ENCODE measurements at regions not wholly inside any gene's neighbourhood (a gene's known extent, or its start where the extent isn't known, plus 50 kb on each side); places are given as distances from the start of the nearest gene placed in this dataset.

GRCh38 chr6:97399208-97399607, 116.2 kb upstream of the MMS22L start:
- no peak for DNase-seq (ENCODE audit: low read depth in 2 of 2)
- no peak overlapping the region for H3K4me3 ChIP-seq (replicated peaks in 1 of 2; ENCODE audit: low read depth in 2 of 2, low read length in 2 of 2)
- no peak for TF ChIP-seq CTCF (IDR thresholded peaks at IDR 0.05; ENCODE audit: low read depth, low read length)

GRCh38 chr6:97401533-97401932, 118.5 kb upstream of the MMS22L start:
- peak; percentile 44 to 89 for DNase-seq (ENCODE audit: low read depth in 2 of 2)
- no peak for TF ChIP-seq CTCF (IDR thresholded peaks at IDR 0.05; ENCODE audit: low read depth, low read length)
- H3K4me3 ChIP-seq (replicated peaks in 1 of 2; ENCODE audit: low read depth in 2 of 2, low read length in 2 of 2), result no peak overlapping the region

GRCh38 chr6:97405818-97406409, 122.9 kb upstream of the MMS22L start:
- H3K4me3 ChIP-seq (replicated peaks in 1 of 2; ENCODE audit: low read depth in 2 of 2, low read length in 2 of 2), result no peak overlapping the region
- no peak for TF ChIP-seq CTCF (IDR thresholded peaks at IDR 0.05; ENCODE audit: low read depth, low read length)
- DNase-seq (ENCODE audit: low read depth in 2 of 2), result no peak

- no peak for TF ChIP-seq CTCF (IDR thresholded peaks at IDR 0.05; ENCODE audit: low read depth, low read length)
- no peak overlapping the region for H3K4me3 ChIP-seq (replicated peaks in 1 of 2; ENCODE audit: low read depth in 2 of 2, low read length in 2 of 2)
- no peak for DNase-seq (ENCODE audit: low read depth in 2 of 2)
These were observed 123.6 kb upstream of the MMS22L start for GRCh38 chr6:97406633-97407032.

- no peak for TF ChIP-seq CTCF (IDR thresholded peaks at IDR 0.05; ENCODE audit: low read depth, low read length)
- no peak for DNase-seq (ENCODE audit: low read depth in 2 of 2)
- H3K4me3 ChIP-seq (replicated peaks in 1 of 2; ENCODE audit: low read depth in 2 of 2, low read length in 2 of 2), result no peak overlapping the region
These were observed 128.6 kb upstream of the MMS22L start for GRCh38 chr6:97411610-97412009.

- H3K4me3 ChIP-seq (replicated peaks in 1 of 2; ENCODE audit: low read depth in 2 of 2, low read length in 2 of 2), result no peak overlapping the region
- no peak for TF ChIP-seq CTCF (IDR thresholded peaks at IDR 0.05; ENCODE audit: low read depth, low read length)
- no peak for DNase-seq (ENCODE audit: low read depth in 2 of 2)
These were observed 129.5 kb upstream of the MMS22L start for GRCh38 chr6:97412511-97412910.

- DNase-seq (ENCODE audit: low read depth in 2 of 2), result no peak
- no peak for TF ChIP-seq CTCF (IDR thresholded peaks at IDR 0.05; ENCODE audit: low read depth, low read length)
These were observed 139.2 kb upstream of the MMS22L start for GRCh38 chr6:97422171-97422570.

More at GRCh38 chr6:97422171-97422570, 139.2 kb upstream of the MMS22L start:
- no peak overlapping the region for H3K4me3 ChIP-seq (replicated peaks in 1 of 2; ENCODE audit: low read depth in 2 of 2, low read length in 2 of 2)
